ENCODE measurements at regions not wholly inside any gene's neighbourhood (a gene's known extent, or its start where the extent isn't known, plus 50 kb on each side); places are given as distances from the start of the nearest gene placed in this dataset.

GRCh38 chr1:95370691-95371562 is 136.9 kb downstream of the RWDD3 start:
- no peak for TF ChIP-seq POLR2A (IDR thresholded peaks at IDR 0.05)
- TF ChIP-seq CTCF (IDR thresholded peaks at IDR 0.05) = no peak

Measured in upper lobe of left lung (tissue), 4 donors.